ENCODE measurements at regions not wholly inside any gene's neighbourhood (a gene's known extent, or its start where the extent isn't known, plus 50 kb on each side); places are given as distances from the start of the nearest gene placed in this dataset.

DNA sequence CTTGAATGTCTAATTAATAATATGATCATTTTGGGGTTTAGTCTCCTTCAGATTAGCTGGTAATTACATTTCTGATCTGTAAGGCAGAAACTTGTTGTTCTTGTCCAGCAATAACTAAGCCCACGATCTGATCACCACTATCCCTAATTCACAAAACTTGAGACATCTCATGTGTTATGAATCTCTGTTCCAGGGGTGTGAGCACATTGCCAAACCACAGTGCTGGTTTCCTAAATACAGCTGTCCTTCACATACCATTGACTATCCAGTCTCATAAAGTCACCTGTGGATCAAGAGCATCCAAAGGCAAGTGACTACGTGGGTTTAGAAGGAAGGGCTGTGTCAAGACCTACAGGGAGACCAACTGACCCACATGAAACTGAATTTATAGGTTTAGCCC lies 134.1 kb upstream of the PRLR start (continued):
- TF ChIP-seq, protein P1, sequence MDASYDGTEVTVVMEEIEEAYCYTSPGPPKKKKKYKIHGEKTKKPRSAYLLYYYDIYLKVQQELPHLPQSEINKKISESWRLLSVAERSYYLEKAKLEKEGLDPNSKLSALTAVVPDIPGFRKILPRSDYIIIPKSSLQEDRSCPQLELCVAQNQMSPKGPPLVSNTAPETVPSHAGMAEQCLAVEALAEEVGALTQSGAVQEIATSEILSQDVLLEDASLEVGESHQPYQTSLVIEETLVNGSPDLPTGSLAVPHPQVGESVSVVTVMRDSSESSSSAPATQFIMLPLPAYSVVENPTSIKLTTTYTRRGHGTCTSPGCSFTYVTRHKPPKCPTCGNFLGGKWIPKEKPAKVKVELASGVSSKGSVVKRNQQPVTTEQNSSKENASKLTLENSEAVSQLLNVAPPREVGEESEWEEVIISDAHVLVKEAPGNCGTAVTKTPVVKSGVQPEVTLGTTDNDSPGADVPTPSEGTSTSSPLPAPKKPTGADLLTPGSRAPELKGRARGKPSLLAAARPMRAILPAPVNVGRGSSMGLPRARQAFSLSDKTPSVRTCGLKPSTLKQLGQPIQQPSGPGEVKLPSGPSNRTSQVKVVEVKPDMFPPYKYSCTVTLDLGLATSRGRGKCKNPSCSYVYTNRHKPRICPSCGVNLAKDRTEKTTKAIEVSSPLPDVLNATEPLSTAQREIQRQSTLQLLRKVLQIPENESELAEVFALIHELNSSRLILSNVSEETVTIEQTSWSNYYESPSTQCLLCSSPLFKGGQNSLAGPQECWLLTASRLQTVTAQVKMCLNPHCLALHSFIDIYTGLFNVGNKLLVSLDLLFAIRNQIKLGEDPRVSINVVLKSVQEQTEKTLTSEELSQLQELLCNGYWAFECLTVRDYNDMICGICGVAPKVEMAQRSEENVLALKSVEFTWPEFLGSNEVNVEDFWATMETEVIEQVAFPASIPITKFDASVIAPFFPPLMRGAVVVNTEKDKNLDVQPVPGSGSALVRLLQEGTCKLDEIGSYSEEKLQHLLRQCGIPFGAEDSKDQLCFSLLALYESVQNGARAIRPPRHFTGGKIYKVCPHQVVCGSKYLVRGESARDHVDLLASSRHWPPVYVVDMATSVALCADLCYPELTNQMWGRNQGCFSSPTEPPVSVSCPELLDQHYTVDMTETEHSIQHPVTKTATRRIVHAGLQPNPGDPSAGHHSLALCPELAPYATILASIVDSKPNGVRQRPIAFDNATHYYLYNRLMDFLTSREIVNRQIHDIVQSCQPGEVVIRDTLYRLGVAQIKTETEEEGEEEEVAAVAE (CRISPR knock-in tag; IDR thresholded peaks at IDR 0.05; ENCODE audit: borderline replicate concordance): no peak

GRCh38 chr5:35363387-35363965 lies 133.2 kb upstream of the PRLR start:
- in situ Hi-C loops (cut with HindIII; ENCODE audit: extremely low pct_ligation_motif_present, low pct_unique_long_range_greater_than_20kb): no loop called here
- H3K27me3 ChIP-seq (ENCODE audit: control insufficient read depth in 1 of 2, insufficient read depth in 2 of 2, low read length in 2 of 2): no peaks in the 10 kb centered on the region; a peak in 1 of 5 replicates
- no peaks in the 10 kb centered on the region for H3K36me3 ChIP-seq (replicated peaks in 1 of 2; ENCODE audit: control insufficient read depth in 1 of 2, insufficient read depth in 2 of 2, low read length in 2 of 2)
- H3K4me1 ChIP-seq (ENCODE audit: insufficient read depth, low read length): no peaks in the 10 kb centered on the region
- H3K4me2 ChIP-seq (ENCODE audit: low read depth, low read length): no peak overlapping the region
- no TSS peak for BruUV-seq (replicated peaks)
- H4K20me1 ChIP-seq (ENCODE audit: insufficient read depth, low read length): no peaks in the 10 kb centered on the region
- H3K9ac ChIP-seq (ENCODE audit: insufficient read depth, low read depth, low read length): no peak overlapping the region
- no peak overlapping the region for H3K4me3 ChIP-seq (replicated peaks in 1 of 3; ENCODE audit: insufficient read depth in 1 of 3, low read depth in 2 of 3, low read length in 3 of 3)
- intact Hi-C loops (cut with micrococcal nuclease; ENCODE audit: unreplicated experiment): no loop called here
- H3K79me2 ChIP-seq (ENCODE audit: insufficient read depth, low read length): no peaks in the 10 kb centered on the region
- no peak for ATAC-seq
- no peaks in the 10 kb centered on the region for H3K9me3 ChIP-seq (ENCODE audit: low read length)
- FAIRE-seq: no peak
- WGBS (ENCODE audit: low lambda C conversion rate): 2% methylated on average over 4 of the region's 4 CpGs
- TF ChIP-seq ZNF10 (CRISPR knock-in tag; IDR thresholded peaks at IDR 0.05; ENCODE audit: borderline replicate concordance, low read depth): no peak
- TF ChIP-seq FOSL2 (CRISPR knock-in tag; IDR thresholded peaks at IDR 0.05): no peak
- no peak for TF ChIP-seq ZNF670 (CRISPR knock-in tag; IDR thresholded peaks at IDR 0.05; ENCODE audit: borderline replicate concordance)
- CTCF ChIA-PET (ENCODE audit: low intra/inter-chr PET ratio, low total read pairs): no interaction called here
- no peak overlapping the region for H2AFZ ChIP-seq (ENCODE audit: low read length)
- DNase-seq (ENCODE audit: low spot score): no peak
- H3K27ac ChIP-seq (ENCODE audit: extremely low read length, insufficient read depth, low read length): no peak overlapping the region
- POLR2A ChIA-PET: no interaction called here

Measured in HepG2 (cell line).